Mesendoderm (in vitro differentiated cells): ENCODE measurements at regions not wholly inside any gene's neighbourhood (a gene's known extent, or its start where the extent isn't known, plus 50 kb on each side); places are given as distances from the start of the nearest gene placed in this dataset.

Source experiments
- DNase-seq: peaks from one replicate; pipeline ENCODE4 v3.0.0; 2013
- H2AK5ac ChIP-seq: 2 replicates; pipeline ENCODE4 v1.6.1; 2013; ENCODE audit warnings: low read length, inconsistent platforms
- H2BK120ac ChIP-seq: 2 replicates; pipeline ENCODE4 v1.6.1; 2013; ENCODE audit warnings: low read depth, mild to moderate bottlenecking, low read length, moderate library complexity, mixed read lengths
- H2BK15ac ChIP-seq: replicated peaks from 2 replicates; pipeline ENCODE4 v1.6.1; 2013; ENCODE audit warnings: low read depth, mild to moderate bottlenecking, moderate library complexity
- H2BK5ac ChIP-seq: 2 replicates; pipeline ENCODE4 v1.6.1; 2013; ENCODE audit warnings: low read length, inconsistent platforms
- H3K18ac ChIP-seq: 2 replicates; pipeline ENCODE4 v1.6.1; 2013; ENCODE audit warnings: mild to moderate bottlenecking, low read length, mixed read lengths
- H3K23ac ChIP-seq: one replicate; pipeline ENCODE4 v1.6.1; 2013; ENCODE audit warnings: low read length
- H3K27ac ChIP-seq: 2 replicates; pipeline ENCODE4 v1.5.1; 2013; ENCODE audit warnings: low read depth, mild to moderate bottlenecking, inconsistent platforms, low read length, moderate library complexity
- H3K27me3 ChIP-seq: 2 replicates; pipeline ENCODE4 v1.6.1; 2013; ENCODE audit warnings: low read length, control low read depth, mild to moderate bottlenecking, inconsistent platforms; ENCODE audit not compliant: insufficient read depth, poor library complexity
- H3K36me3 ChIP-seq: 2 replicates; pipeline ENCODE4 v1.6.1; 2013; ENCODE audit warnings: low read length, inconsistent platforms; ENCODE audit not compliant: control insufficient read depth, insufficient read depth
- H3K4ac ChIP-seq: one replicate; pipeline ENCODE4 v1.6.1; 2013; ENCODE audit warnings: low read depth, mild to moderate bottlenecking, low read length, moderate library complexity
- H3K4me1 ChIP-seq: 2 replicates; pipeline ENCODE4 v1.6.1; 2013; ENCODE audit warnings: low read depth, low read length, inconsistent platforms; ENCODE audit not compliant: control insufficient read depth
- H3K4me2 ChIP-seq: 2 replicates; pipeline ENCODE4 v1.6.1; 2013; ENCODE audit warnings: low read length
- H3K4me3 ChIP-seq: 2 replicates; pipeline ENCODE4 v1.5.1; 2013; ENCODE audit warnings: mild to moderate bottlenecking, low read length
- H3K56ac ChIP-seq: one replicate; pipeline ENCODE4 v1.6.1; 2013; ENCODE audit warnings: low read length
- H3K79me1 ChIP-seq: 2 replicates; pipeline ENCODE4 v1.6.1; 2013; ENCODE audit warnings: low read length, inconsistent platforms
- H3K79me2 ChIP-seq: 2 replicates; pipeline ENCODE4 v1.6.1; 2013; ENCODE audit warnings: mild to moderate bottlenecking, low read length; ENCODE audit not compliant: control insufficient read depth, insufficient read depth
- H3K9ac ChIP-seq: 2 replicates; pipeline ENCODE4 v1.6.1; 2013; ENCODE audit warnings: low read length, inconsistent platforms
- H4K5ac ChIP-seq: one replicate; pipeline ENCODE4 v1.6.1; 2013; ENCODE audit warnings: low read length
- H4K8ac ChIP-seq: one replicate; pipeline ENCODE4 v1.6.1; 2013; ENCODE audit warnings: low read depth, mild to moderate bottlenecking, control low read depth, low read length, moderate library complexity
- WGBS: extraction: QIAGEN DNeasy Blood & Tissue Kit; methylation state at CpG from one replicate; pipeline ENCODE4 v1.1.7; 2013; ENCODE audit warnings: low lambda C conversion rate, missing lambda C conversion rate; ENCODE audit not compliant: insufficient coverage; ENCODE audit errors: extremely low coverage; 5-methylcytosine and 5-hydroxymethylcytosine counted together

DNA sequence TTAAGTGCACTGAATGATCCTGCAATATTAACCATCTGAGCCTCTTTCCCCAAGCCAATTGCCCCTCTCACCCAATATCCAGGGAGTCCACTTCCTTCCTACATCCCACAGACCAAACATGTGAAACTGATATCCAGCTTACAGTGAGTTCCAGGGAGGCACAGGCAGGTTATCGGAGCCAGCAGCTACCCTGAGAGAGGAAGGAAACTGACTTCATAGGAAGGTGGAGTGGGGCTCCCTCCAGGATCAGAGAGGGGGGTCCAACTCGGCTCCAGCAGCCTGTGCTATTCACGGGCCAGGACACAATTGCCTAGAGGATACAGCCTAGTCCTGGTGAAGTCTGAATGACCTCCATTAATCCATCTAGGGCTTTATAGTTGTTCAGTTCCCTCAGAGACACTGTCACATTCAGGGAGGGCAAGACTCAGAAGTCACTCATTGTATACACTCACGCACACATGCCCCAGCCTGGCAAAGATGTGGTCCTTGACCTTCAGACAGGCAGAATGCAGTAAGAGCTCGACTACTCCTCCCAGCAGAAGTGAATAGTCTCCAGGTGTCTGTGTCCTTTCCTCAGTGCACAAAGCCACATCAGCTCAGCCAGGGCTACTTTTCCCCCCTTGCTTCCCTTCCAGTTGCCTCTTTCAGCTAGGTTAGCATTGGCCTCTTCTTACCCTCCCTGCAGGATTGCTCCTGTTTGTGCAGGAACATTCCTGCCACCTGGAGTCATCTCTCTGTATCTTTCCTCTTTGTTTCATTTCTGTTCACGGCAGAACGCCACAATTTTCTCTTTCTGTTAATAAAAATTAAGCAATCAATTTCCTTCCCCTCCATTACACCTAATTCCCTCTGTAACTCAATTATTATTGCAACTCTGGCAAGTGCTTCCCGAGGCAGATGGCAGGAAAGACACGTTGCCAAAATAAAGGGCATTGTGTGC lies 501.7 kb downstream of the ARHGEF28 start:
- Histone ChIP-seq H2BK15ac (no peak overlapping the region), H3K9ac (no peak overlapping the region), H2BK5ac (peak overlapping the region; percentile 51), H3K36me3 (no peaks in the 10 kb centered on the region), H3K79me1 (no peaks in the 10 kb centered on the region), H4K5ac (no peak overlapping the region), H3K27ac (no peak overlapping the region), H3K18ac (no peak overlapping the region), H3K4me1 (peaks cover 6% of the 10 kb centered on the region), H3K27me3 (no peaks in the 10 kb centered on the region), H4K8ac (no peak overlapping the region), H3K4ac (no peak overlapping the region), H2BK120ac (no peak overlapping the region), H3K4me2 (no peak overlapping the region), H3K4me3 (no peak overlapping the region), H3K79me2 (no peaks in the 10 kb centered on the region), H3K56ac (peak overlapping the region; percentile 35), H3K23ac (no peak overlapping the region), H2AK5ac (peak overlapping the region; percentile 4)
- peak; percentile 67 for DNase-seq
- no CpG with 5 or more reads among the region's 9 CpGs for WGBS

DNA sequence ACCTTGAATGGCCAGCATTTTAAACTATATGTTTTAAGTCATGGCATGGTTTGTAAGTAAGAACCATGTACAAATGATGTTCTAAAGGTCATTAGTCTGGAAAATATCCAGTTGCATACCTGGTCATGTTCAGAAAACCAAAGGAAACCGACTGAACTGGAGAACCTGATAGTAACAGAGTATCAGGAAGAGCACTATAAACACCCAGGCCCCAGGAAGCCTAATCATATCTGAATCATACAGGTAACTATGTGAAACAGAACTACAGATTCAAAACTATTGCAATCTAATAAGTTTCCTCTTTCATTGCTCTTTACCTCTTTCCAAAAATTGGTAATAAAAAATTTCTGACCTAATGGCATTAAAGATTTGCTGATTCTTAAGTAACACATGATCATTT lies 500.3 kb downstream of the ARHGEF28 start:
- Histone ChIP-seq H3K18ac (no peak overlapping the region), H2BK5ac (no peak overlapping the region), H3K4me1 (peaks cover 7% of the 10 kb centered on the region), H3K4me2 (no peak overlapping the region), H3K79me1 (no peaks in the 10 kb centered on the region), H3K79me2 (no peaks in the 10 kb centered on the region), H3K9ac (no peak overlapping the region), H4K8ac (no peak overlapping the region), H3K4me3 (no peak overlapping the region), H3K4ac (no peak overlapping the region), H3K27me3 (no peaks in the 10 kb centered on the region), H2BK15ac (no peak overlapping the region), H3K56ac (no peak overlapping the region), H3K36me3 (no peaks in the 10 kb centered on the region), H2AK5ac (no peak overlapping the region), H4K5ac (no peak overlapping the region), H3K27ac (no peak overlapping the region), H3K23ac (no peak overlapping the region), H2BK120ac (no peak overlapping the region)
- no CpG with 5 or more reads among the region's 1 CpG for WGBS
- no peak for DNase-seq

DNA sequence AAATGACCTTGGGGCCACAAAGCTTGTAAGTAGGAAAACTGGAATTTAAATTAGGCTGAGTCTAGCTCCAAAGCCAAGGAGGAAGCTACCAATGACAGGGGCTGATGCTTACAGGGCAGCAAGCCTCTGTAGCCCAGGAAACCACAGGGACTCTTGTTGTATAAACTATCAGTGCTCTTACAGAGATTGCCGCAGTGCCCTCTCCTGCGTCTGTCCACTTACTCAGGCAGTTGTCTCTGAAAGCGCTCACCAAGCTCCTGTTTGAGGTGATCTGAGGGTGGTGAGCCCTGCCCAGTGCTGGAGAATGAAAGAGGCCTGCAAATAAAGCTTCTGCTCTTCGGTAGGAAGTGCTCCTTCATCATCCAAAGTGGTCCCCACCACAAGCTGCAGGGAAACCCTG lies 498.8 kb downstream of the ARHGEF28 start:
- Histone ChIP-seq H3K79me2 (no peaks in the 10 kb centered on the region), H2BK15ac (no peak overlapping the region), H3K4me2 (no peak overlapping the region), H3K79me1 (no peaks in the 10 kb centered on the region), H2AK5ac (no peak overlapping the region), H3K27me3 (no peaks in the 10 kb centered on the region), H4K5ac (no peak overlapping the region), H3K9ac (no peak overlapping the region), H3K4me1 (peaks cover 14% of the 10 kb centered on the region), H3K4me3 (no peak overlapping the region), H2BK5ac (no peak overlapping the region), H3K4ac (no peak overlapping the region), H3K23ac (no peak overlapping the region), H4K8ac (no peak overlapping the region), H3K56ac (no peak overlapping the region), H3K18ac (no peak overlapping the region), H3K27ac (no peak overlapping the region), H2BK120ac (no peak overlapping the region), H3K36me3 (no peaks in the 10 kb centered on the region)
- peak; percentile 52 for DNase-seq
- WGBS = no CpG with 5 or more reads among the region's 4 CpGs

DNA sequence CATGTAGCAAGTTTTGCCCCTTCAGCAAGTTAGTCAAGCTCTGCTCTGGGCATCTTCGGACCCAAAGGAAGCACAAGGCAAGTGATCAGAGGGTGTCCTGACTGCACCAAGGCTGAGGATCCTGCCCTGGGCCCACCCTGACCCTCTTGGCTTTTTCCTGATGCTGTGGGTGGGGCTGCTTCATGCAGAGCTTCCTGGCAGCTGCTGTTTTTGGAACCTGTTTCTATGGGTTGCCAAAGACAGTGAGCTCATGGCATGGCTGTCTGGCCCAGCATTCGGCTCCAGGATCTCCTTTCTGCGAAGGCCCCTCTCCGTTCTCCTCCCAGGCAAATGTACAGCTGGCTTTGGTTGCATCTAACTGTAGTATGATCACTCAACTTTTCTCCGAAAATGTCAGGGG lies 497.9 kb downstream of the ARHGEF28 start:
- no peak overlapping the region for H2BK120ac ChIP-seq
- peak overlapping the region; percentile 28 for H3K56ac ChIP-seq
- H2BK15ac ChIP-seq = no peak overlapping the region
- H3K36me3 ChIP-seq = no peaks in the 10 kb centered on the region
- no peaks in the 10 kb centered on the region for H3K79me1 ChIP-seq
- H3K4ac ChIP-seq = no peak overlapping the region
- H2AK5ac ChIP-seq = no peak overlapping the region
- no peak overlapping the region for H3K23ac ChIP-seq
- no peak overlapping the region for H4K8ac ChIP-seq
- no peak overlapping the region for H3K4me3 ChIP-seq
- no peak overlapping the region for H3K9ac ChIP-seq
- no peak overlapping the region for H3K4me2 ChIP-seq
- DNase-seq = no peak
- no peak overlapping the region for H2BK5ac ChIP-seq
- no peak overlapping the region for H4K5ac ChIP-seq
- H3K79me2 ChIP-seq = no peaks in the 10 kb centered on the region
- no peak overlapping the region for H3K27ac ChIP-seq
- H3K18ac ChIP-seq = no peak overlapping the region
- H3K4me1 ChIP-seq = peaks cover 14% of the 10 kb centered on the region
- no CpG with 5 or more reads among the region's 5 CpGs for WGBS
- H3K27me3 ChIP-seq = no peaks in the 10 kb centered on the region

DNA sequence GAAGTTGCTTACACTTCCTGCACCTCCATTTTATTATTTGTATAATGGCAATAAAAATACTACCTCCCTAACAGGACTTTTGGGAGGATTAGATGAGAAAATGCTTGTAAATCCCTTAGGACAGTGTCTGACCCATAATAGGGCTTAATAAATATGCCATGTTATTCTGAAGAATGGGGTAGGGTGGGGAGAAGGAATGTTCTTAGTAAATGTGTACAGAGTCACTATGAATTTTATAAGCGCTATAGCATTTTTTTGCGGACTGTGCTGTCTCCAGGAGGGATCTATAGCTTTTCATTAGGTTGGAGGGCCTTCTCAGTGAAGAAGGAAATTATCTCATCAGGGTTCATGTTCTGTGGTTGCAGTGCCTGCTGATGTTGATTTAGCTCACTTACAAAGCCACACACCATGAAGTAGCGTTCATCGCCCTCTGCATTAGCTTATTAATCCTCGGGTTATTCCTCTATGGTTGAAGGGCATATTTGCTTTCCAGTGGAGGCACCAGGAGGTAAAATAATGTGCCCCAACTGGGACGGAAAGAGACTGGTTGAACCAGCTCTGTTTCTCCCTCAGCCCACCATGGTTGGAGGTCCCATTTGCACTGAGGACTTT lies 497.1 kb downstream of the ARHGEF28 start:
- Histone ChIP-seq H4K5ac (no peak overlapping the region), H4K8ac (no peak overlapping the region), H3K79me2 (no peaks in the 10 kb centered on the region), H2BK120ac (no peak overlapping the region), H3K23ac (no peak overlapping the region), H3K56ac (no peak overlapping the region), H2AK5ac (no peak overlapping the region), H2BK15ac (no peak overlapping the region), H3K27me3 (no peaks in the 10 kb centered on the region), H3K4me3 (no peak overlapping the region), H3K4me2 (no peak overlapping the region), H3K4me1 (peaks cover 14% of the 10 kb centered on the region), H3K18ac (peak overlapping the region; percentile 87), H3K79me1 (no peaks in the 10 kb centered on the region), H3K9ac (no peak overlapping the region), H2BK5ac (no peak overlapping the region), H3K4ac (no peak overlapping the region), H3K27ac (no peak overlapping the region), H3K36me3 (no peaks in the 10 kb centered on the region)
- WGBS = no CpG with 5 or more reads among the region's 6 CpGs
- DNase-seq = no peak
